SIG-M5 treated with dmso at 0.1 percent for 504 hours (cell line): ENCODE measurements at regions not wholly inside any gene's neighbourhood (a gene's known extent, or its start where the extent isn't known, plus 50 kb on each side); places are given as distances from the start of the nearest gene placed in this dataset.
A peak's percentile ranks its signal among the peaks of the same experiment; 100 is the strongest.
"Not testable (repeated sequence)": the region's sequence is repeated elsewhere in the genome, so short reads cannot be mapped to it uniquely, and the experiment has no call there.

Experiments
- DNase-seq: peaks from one replicate; lab custom pipeline; 2025; ENCODE audit not compliant: unreplicated experiment; lab: John Stamatoyannopoulos, UW

DNA sequence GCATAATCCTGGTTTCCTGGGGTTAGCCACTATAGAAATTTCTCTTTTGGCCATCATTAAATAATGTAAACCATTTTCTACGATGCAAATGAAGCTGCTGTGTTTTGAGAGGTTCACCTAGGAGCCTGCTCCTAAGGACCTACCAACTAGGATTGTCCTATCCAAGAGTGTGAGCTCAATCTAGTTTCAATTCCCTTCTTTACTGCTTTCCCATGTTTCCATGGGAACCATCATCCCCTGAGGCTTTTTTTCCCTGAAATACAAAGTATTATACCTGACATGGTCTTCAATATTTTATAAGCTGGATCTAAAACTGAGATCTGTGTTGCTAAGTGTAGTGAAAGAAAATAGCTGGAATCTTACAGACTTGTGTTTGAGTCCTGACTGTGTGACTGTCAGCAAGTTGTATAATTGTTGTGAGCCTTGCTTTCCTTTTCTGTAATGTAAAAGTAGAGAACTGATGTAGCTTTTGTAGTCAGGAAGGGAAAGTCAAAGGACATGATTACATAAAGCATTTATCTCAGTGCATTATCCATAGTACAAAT, 453.2 kb downstream of the PRR16 start:
- DNase-seq: no peak

DNA sequence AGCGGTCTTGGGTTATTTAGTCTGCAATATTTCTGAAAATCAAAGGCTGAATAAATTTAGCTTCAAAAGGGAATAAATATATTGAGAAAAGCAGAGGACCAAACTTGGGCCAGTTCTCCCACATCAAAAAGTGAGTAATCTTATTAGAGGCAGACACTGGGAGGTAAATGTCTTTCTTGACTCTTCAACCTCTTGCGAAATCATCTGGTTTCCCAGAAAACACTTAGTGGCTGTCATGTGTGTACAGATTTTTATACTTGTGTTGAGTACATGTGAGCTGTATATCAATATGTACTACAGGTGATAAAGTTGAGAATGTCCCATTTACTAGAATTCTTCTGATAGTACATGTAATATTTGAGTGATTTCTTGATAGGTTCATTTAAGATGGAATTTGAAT, 454.9 kb downstream of the PRR16 start:
- DNase-seq: no peak

GRCh38 chr5:120923026-120923425, 458.9 kb downstream of the PRR16 start:
- DNase-seq: no peak

- DNase-seq: peak; percentile 45
Measured at GRCh38 chr5:120926471-120926870, 462.4 kb downstream of the PRR16 start.

DNA sequence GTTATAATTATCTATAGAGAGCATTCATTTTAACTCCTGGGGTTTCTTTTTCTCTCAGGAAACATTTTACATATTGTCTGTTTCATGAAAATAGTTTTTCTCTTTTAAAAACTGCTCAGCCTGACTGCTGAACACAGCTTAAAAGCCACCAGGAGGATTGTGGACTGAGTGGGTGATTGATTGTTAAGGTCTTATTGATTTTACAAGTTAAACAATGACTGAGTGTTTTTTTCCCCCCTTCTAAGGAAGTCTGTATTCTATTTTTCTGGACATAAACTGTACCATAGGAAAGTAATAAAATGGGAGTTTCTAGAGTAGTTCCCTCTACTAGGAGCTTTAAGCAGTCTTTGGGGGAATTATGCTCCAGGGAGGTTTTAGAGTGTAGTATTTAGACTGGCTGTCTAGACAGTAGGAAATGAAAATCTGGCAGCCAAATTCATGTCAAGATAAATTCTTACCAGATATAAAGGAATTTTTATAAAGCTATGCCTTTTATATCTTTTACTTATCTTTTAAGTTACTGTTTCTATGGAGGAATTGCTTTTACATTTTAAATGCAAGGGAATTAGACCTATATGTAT, 463.9 kb downstream of the PRR16 start:
- no peak for DNase-seq

- DNase-seq: no peak
Measured at GRCh38 chr5:120932480-120932879, 468.4 kb downstream of the PRR16 start.

DNA sequence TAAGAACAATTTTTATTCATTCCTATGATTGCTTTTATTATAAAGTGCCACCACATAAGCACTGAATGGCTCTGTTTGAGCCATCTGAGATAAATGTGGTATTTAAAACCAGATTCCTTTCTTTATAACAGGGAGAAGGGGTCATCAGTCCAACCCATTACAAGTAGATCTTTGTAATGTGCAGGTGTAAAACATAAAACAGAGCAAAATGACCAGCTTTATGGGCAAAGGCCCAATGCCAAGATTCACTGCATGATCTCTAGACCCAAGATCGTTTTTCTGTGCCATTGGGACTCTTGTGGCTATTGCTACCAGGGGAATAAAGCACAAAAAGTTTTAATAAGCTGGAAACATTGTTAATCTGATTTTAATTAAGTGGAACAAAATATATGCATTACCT, 469.9 kb downstream of the PRR16 start:
- DNase-seq: no peak

DNA sequence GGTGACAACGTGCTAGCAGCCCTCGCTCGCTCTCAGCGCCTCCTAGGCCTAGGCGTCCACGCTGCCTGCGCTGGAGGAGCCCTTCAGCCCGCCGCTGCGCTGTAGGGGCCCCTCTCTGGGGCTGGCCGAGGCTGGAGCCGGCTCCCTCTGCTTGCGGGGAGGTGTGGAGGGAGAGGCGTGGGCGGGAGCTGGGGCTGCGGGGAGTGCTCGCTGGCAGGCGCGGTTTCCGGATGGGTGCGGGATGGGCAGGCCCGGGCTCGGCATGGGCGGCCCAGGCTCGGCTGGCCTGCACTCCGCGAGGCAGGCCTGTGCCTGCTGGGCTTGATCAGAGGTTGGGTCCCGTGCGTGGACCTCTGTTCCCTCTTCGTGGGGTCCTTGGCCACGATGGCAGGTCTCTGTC, 472.6 kb downstream of the PRR16 start:
- DNase-seq: no peak

- DNase-seq: no peak
Measured at GRCh38 chr5:120938604-120939003, 474.5 kb downstream of the PRR16 start.

DNA sequence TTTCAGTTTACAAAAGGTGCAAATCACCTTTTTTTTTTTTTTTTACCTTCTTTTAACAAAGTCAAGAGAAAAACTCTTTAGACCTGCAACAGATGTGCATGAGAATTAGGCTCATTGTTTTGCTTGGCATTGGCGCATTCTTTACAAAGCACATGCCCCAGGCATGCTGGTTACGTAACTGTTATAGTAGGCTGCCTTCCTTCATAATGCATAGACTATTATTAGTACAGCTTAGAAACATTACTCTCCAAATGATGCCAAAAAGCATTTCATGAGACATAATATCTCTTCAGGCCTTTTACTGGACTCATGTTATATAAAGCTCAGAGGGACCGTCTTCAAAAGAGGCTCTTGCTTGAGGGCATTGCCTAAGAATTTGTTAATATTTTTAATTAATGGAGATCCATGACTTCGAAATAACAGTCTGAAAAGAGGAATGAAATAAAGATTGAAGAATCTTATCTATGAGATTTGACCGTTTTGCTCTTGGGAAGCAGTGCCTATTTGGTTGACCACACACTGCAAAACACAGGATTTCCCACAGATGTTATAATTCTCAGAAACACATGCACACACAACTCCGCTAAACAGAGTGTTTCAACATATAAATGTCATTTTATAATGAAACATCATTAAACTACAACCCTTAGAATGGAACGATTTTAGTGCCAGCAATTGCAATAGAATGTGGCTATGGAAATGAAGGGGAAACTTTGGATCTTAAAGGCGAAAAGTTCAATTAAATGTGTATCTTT, 478.7 kb downstream of the PRR16 start:
- DNase-seq: no peak

- DNase-seq: not testable (repeated sequence)
Measured at GRCh38 chr5:120949596-120949995, 485.5 kb downstream of the PRR16 start.

GRCh38 chr5:120953445-120953844, 489.3 kb downstream of the PRR16 start:
- DNase-seq: not testable (repeated sequence)

DNA sequence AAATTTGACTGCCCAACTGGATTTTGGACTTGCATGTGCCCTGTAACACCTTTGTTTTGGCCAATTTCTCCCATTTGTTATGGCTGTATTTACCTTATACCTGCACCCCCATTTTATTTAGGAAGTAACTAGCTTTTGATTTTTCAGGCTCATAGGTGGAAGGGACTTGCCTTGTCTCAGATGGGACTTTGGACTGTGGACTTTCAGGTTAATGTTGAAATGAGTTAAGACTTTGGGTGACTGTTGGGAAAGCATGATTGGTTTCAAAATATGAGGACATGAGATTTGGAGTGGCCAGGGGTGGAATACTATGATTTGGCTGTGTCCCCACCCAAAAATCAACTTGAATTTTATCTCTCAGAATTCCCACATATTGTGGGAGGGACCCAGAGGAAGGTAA, 490.2 kb downstream of the PRR16 start:
- no peak for DNase-seq

GRCh38 chr5:120955795-120956194, 491.7 kb downstream of the PRR16 start:
- DNase-seq: no peak

DNA sequence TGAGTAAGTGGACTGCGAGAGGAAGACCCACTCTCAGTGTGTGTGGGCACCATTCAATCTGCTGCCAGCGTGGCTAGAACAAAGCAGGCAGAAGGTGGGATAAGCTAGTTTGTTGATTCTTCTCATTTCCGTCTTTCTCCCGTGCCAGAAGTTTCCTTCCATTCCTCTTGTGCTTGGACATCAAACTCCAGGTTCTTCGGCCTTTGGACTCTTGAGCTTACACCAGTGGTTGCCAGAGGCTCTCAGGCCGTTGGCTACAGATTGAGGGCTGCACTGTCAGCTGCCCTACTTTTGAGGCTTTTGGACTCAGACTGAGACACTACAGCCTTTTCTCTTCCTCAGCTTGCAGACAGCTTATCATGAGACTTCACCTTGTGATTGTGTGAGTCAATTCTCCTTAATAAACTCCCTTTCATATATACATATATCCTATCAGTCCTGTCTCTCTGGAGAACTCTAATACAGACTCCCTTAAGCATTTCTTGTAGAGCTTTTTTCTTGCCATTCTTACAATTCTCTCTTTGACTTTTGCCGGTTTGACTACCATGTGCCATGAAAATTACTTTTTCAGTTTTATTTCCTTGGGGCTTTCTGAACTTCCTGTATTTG, 494.9 kb downstream of the PRR16 start:
- DNase-seq: no peak

DNA sequence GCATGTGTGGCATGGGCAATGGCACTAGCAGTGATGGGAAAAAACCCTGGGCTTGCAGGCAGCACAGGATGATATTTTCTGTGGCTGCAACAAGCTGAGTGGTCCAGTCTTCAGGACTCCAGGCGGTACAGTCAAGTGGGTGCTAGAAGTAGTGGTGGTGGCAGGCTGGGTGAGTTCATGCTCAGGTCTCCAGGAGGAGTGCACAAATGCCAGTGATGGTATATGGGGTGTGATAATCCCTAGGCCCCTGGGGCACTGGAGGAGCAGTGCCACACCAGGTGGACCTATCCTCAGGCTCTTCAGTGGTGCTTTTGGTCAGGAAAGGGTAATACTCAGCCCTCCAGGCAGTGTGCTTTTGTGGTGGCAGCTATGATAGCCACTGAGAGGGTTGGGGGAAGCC, 496.4 kb downstream of the PRR16 start:
- no peak for DNase-seq

- no peak for DNase-seq
Measured at GRCh38 chr5:120967366-120967765, 503.3 kb downstream of the PRR16 start.

DNA sequence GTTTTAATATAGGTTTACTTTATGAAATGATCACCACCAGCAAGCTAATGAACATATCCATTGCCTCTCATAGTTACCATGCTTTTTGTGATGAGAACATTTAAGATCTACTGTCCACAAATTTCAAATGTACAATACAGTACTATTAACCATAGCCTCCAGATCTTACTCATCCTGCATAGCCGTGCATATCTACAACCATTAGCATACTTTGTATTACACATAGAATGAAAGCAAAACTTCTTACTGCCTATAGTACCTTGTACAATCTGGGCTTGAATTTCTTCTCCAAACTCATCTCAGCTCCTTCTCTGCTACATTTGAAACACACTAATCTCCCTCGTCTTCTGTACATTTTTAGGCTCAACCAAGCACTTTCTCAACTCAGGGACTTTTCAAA, 510.6 kb downstream of the PRR16 start:
- no peak for DNase-seq

GRCh38 chr5:120982351-120982750, 518.3 kb downstream of the PRR16 start:
- no peak for DNase-seq

DNA sequence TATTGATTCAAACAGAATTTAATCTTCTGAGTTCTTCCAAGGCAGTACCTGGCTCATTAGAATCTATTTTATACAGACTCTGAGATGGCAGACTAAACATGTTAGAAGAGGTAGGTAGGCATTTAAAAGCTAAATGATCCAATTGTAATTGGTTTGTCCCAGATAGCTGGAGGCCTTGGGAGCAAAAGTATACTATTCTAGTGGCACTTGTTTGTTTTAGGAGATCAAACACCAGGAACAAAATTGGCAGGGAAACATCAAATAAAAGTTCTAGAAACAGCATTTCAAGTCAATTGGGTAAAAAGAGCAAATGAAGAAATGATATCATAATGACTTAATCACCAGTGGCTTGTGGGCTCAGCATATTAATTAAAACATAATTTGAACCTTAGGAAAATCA, 521.4 kb downstream of the PRR16 start:
- DNase-seq: no peak

GRCh38 chr5:120988491-120988890, 524.4 kb downstream of the PRR16 start:
- no peak for DNase-seq

- DNase-seq: no peak
Measured at GRCh38 chr5:120988941-120989340, 524.8 kb downstream of the PRR16 start.
